ENCODE measurements at regions not wholly inside any gene's neighbourhood (a gene's known extent, or its start where the extent isn't known, plus 50 kb on each side); places are given as distances from the start of the nearest gene placed in this dataset.
"Not testable (repeated sequence)": the region's sequence is repeated elsewhere in the genome, so short reads cannot be mapped to it uniquely, and the experiment has no call there.

DNA sequence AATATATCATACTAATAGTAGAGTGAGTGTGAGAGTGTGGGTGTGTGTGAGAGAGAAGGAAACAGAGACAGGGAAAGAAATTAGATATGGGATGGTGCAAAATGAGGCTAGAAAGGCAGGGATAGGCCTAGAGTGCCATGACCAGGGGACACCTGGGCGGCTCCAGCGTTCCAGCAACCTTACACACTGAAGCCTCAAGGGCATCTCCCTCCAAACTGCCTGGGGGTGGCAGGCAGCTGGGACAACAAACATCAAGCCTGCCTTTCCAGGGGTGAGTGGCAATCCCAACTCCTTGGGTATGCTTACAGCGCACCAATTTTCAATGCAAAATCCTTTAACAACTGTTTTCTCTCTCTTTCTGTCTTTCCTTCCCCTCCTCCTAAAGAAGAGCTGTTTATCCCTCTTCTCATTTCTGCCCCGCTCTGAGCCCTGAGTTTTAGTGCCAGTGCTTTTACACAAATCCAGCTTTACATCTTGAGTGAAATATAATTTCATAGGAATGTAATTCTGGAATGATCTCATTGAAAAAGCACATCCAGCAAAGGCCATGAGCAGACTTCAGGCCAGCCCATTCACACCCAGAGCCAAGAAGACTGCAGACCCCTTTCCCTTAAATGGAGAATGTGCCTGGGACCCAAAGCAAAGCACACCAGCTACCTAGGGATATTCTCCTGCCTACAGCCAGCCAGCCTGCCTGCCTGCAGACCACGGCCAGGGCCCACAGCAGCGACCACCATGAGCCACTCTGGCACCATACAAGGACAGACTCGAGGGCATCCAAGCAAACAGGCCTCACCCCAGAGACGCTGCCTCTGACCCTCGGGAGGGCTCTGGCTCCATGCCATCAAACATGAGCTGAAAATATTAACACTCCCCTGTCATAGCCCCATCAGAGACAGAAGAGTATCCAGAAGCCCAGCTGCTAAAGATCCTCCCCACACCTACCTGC lies 90.3 kb downstream of the RPL27A start:
- no peak for DNase-seq (ENCODE audit: low spot score)

DNA sequence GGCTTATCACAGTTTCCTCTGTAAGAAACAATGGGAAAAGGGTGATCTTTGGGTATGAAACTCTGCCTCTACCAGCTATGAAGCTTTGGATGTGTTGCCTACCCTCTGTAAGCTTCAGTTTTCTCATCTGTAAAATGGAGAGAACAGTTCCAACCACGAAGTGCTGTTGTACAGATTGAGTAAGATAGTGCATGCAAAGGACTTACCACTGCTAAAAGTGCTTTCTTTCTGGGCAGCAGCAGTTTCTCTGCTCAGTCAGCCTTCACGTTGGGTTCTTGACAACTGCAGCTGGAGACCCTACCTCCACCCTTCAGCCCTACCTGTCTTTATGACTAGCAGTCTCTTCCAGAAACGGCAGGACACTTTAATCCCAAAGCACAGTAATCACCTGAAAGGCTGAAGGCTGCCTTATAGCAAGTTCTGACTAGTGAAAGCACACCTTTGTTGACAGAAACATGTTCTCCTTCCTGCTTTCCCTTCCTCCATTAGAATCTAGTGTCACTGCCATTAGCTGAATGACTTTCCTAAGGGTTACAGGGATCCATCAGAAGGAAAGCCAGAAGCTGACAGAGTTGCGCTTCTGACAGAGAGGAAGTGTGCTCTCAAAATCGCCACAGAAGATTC lies 91.4 kb downstream of the RPL27A start:
- no peak for DNase-seq (ENCODE audit: low spot score)

DNA sequence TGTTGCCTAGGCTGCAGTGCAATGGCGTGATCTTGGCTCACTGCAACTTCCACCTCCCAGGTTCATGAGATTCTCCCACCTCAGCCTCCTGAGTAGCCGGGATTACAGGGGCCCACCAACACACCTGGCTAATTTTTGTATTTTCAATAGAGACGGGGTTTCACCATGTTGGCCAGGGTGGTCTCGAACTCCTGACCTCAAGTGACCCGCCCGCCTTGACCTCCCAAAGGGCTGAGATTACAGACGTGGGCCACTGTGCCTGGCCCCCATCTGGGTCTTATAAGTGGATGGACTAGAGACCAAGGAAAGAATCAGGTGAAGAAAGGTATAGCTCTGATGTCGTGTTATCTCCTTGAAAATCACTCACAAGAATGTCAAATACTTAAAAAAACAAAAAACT lies 92.3 kb downstream of the RPL27A start:
- not testable (repeated sequence) for DNase-seq (ENCODE audit: low spot score)

DNA sequence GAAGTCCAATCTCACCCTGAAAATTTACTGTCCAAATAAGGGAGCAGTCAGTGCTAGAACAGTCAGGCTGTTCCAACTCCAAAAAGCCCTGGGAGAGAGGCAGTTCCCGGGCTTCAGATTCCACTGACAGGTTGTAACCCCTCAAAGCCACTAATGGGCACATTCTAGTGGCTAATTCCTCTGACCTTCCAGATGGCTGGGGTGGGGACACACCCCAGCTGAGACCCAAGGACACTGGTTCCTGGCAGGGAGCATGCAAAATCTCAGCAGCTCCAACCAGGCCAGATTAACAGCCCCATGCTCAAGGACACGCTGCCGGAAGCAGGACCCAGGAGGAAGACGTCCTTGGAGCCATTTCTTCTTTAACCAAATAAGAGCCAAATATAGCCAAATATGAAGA lies 92.7 kb downstream of the RPL27A start:
- no peak for DNase-seq (ENCODE audit: low spot score)

DNA sequence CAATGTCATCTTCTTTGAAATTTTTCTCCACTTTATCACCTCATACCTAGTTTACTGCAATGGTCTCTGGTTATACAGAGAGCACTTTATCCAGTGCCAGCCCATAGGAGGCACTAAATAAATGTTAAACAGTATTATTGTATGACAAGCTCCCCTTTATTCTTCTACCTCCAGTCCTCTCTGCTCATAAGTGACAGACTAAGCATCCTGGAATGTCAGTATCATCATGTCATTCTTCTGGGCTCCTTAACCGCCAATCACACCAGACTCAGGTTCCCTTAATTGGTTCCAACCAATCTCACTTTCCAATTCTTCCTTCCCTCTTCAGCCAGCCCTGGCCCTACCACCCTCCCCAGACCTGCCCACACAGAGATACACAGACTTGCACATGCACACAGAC lies 93.1 kb downstream of the RPL27A start:
- DNase-seq (ENCODE audit: low spot score), result no peak

DNA sequence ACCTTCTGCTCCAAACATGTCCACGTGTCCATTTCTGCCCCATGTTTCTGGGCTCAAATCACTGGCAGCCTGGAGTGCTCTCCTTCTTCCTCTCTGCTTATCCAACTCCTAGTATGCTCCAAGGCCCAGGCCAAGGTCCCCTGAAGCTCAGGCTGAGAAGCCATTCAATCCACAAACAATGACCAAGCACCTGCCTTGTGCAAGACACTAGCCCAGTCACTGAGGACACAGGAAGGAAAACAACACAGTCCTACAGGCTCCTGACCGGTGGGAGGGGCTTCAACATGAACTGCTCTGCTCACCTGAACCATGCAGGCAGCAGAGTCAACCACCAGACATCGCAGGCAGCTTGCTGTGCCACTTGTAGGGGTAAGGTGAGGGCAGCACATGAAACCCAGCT lies 93.6 kb downstream of the RPL27A start:
- no peak for DNase-seq (ENCODE audit: low spot score)

DNA sequence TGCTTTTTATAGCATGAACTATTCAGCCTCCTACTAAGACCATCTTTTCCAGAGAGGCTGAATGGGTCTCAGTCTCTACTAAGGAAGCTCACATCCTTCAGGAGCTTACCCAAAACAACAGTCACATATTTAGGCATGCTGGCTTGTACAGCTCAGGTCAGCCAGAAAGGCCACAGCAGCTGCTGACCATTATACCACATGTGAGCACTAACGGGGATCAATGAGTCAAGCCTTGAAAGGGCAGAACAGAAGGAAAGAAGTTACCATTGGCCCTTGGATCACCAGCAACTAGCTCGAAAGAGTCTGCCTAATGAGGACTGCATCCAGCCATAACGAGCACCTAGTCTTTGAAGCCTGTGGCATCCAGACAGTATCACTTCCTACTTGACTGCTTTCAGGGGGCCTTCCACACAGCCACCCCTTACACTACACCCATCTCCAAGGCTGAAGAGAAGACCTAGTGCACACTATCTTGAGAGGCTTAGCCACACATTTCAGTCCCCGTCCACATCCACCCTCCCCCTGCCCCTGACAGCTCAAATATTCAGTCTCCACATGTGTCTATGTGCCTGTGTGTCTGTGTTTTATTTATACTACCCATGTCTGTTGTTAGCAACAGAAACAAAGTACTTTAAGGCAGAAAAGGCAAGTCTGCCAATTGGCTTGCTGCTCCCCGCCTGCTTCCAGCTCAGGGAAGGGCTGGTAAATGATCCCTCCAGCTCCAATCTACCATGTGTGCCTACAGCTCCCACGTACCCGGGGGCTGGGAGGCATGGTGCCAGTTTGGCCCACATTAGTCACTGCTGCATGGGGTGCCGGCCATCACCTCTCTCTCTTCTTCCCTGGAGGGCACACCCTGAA lies 95.5 kb downstream of the RPL27A start:
- no peak for DNase-seq (ENCODE audit: low spot score)

DNA sequence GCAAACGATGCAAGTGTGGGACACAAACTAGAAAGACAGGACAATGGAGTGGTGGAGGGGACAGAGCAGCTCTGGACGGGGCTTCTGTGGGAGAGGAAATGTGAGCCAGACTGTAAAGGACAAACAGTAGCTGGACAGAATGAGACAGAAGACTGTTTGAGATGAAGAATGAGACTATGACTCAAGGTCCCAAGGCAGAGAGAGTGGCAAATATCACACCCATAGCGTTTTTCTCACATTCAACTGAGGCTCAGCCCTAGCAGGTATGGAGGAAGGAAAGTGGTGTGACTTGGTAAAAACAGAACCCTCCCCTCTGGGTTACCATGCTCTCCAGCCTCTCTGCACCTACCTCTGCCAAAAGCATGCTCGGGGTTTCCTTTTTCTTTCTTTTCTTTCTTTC lies 96.5 kb downstream of the RPL27A start:
- no peak for DNase-seq (ENCODE audit: low spot score)

DNA sequence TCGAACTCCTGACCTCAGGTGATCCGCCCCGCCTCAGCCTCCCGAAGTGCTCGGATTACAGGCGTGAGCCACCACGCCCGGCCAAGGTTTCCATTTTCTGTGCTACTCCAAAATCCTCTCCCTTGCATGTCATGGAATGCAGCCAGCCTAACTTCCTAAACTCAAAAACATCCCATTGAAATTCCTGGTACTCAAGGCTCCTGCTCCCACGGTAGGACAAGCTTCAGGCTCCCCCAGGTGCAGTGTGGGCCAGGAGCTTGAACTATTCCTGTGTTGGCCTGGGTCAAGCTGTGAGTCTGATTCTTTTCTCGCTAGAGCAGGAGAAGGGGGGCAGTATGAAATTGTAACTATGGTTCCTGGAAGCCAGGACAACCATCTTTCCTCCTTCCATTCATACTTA lies 97.1 kb downstream of the RPL27A start:
- no peak for DNase-seq (ENCODE audit: low spot score)

DNA sequence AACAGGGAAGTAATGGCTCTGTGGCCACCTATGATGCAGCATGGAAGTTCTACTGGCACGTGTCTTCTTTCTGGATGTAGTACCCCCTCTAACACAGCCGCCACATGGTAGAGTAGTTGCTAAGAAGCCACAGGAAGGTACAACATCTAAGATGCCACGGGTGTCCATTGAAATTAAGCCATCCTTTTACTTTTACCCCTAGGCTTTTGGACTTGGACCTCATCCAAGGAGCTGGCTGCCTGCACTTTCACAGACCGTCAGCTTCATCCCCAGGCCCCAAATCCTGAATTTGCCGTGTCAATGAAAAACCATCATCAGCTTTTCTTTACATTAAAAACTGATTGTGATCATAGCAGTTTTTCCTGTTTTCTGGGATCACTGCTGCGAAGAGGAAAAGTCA lies 102.4 kb downstream of the RPL27A start:
- no peak for DNase-seq (ENCODE audit: low spot score)

DNA sequence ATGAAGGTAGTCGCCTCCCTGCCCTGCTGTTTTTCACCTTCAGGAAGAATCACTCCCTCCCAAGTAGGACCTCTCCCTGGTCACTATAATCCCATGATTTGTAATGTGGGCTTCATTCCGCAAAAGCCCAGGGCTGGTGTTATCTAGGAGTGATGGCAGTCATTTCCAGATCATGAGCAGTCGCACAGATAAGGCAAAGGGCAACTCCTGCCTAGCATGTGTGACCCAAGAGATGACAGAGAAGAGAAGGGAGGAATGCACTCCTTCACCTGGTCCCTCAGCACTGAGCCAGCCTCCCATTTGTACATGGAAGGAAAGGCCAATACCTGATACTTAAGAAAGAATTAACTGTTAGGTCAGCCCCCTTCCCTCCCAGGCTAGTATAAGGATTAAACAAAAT lies 102.9 kb downstream of the RPL27A start:
- no peak for DNase-seq (ENCODE audit: low spot score)

DNA sequence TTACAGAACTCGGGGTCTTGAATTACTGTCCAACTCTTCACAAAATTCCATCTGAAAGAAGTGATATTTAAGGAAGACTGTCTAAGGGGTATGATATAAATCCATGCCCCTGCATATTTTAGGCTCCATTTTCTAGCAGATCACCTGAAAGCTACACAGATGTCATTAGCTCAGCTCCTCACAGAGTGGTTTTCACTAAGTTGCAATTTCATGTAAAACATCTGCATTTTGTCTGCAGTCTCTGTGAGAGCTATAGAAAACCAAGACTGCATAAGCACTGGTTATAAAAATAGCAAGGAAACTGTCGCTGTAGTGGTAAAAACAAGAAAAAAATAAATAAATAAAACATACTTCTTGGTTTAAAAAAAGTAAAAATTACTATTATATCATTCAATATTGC lies 103.4 kb downstream of the RPL27A start:
- no peak for DNase-seq (ENCODE audit: low spot score)

DNA sequence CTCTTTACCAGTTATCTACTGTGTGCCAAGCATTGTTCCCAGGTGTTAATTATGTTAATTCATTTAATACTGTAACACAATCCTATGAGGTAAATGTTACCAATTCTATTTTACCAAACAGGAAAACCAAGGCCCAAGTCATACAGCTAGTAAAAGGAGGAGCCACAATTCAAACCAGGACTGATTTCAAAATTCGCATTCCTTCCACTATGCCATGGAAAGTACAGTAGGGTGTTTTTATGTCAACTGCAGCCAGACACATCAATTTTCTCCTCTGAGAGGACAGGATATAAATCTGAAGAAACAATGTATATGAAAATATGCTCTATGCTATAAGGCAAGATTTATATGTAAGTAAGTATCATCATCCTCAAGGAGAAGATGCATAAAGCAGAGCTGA lies 104.3 kb downstream of the RPL27A start:
- DNase-seq (ENCODE audit: low spot score), result no peak

DNA sequence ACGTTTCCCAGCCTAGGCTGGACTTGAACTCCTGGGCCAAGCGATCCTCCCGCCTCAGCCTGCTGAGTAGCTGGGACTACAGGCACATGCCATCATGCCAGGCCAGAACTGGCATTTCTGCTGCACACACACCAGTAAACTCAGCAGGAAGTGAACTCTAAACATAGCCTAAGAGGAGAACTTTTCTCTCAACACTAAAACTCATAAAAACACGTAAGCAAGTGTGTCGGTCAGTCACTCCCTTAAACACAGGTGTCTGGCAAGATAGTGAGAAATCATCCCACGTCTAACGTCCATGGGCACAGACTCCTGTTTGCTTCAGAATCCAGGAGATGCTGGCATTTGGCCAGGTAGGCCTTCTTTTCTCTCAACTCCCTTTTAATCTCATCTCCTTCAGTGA lies 104.8 kb downstream of the RPL27A start:
- DNase-seq (ENCODE audit: low spot score), result no peak

DNA sequence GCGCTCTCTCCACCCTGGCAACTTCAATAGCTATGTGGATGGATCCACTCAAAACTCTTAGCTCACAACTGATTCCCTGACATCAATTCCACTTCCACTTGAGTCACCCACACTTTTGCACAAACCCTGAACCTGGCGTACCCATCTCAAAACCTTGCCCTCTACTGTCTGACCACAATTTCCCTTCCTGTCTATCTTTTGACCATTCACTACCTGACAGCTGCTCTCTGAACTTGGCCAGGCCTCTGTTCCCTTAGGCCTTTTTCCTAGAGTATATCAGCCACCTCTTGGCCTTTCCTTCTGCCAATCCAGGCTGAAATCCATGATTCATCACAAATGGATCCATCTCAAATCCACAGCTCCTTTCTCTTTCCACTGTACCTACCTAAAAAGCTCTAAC lies 106.0 kb downstream of the RPL27A start:
- DNase-seq (ENCODE audit: low spot score), result no peak

DNA sequence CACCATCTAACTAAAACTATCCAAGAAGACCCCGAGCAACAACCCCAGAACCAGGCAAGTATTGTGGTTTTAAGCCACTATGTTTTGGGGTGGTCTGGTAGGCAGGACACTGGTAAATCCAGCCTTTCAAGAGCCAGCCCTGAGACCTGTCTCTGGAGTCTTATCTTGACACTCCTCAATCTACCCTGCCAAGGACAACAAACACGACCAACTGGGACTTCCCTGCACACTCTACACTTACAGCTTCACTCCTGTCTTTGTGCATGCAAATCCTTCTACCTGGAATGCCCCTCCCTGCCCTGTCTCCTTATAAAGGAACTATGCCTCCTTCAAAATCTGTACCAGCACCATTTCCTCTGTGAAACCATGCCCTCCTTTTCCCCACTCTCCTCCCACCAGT lies 107.3 kb downstream of the RPL27A start:
- no peak for DNase-seq (ENCODE audit: low spot score)

DNA sequence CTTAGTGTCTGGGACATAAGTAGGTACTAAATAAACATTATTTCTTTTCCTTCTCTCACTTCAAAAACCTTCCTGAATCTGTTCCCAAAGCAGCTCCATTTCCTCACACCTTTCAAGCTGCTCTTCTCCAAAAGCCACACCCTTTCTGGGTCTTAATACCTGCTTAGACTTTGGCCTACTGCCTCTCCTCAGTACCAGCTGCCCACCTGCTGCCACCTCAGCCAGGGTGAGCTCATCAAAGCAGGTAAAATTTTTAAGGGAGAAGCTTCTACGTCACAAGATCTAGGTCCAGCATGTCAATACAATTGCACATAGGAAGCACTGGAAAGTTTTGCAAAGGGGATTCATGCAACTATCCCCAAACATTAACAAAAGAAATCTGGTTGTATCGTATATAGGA lies 108.4 kb downstream of the RPL27A start:
- DNase-seq (ENCODE audit: low spot score), result no peak

DNA sequence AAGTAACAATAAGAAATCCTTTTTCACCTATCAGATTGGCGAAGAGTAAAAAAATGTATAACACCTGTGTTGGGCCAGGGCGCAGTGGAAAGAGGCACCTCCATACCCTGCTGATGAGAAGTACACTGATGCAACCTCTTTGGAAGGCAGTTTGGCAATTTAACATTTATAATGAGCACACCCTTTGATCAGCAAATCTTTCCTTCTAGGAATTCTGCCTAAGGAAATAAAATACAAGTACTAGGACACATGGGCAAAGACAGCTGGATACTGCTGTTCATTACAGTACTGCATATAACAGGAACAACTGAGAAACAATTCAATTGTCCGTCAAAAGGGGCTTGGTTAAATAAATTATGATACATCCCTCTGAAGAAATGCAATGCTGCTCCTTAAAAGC lies 110.1 kb downstream of the RPL27A start:
- DNase-seq (ENCODE audit: low spot score), result no peak

DNA sequence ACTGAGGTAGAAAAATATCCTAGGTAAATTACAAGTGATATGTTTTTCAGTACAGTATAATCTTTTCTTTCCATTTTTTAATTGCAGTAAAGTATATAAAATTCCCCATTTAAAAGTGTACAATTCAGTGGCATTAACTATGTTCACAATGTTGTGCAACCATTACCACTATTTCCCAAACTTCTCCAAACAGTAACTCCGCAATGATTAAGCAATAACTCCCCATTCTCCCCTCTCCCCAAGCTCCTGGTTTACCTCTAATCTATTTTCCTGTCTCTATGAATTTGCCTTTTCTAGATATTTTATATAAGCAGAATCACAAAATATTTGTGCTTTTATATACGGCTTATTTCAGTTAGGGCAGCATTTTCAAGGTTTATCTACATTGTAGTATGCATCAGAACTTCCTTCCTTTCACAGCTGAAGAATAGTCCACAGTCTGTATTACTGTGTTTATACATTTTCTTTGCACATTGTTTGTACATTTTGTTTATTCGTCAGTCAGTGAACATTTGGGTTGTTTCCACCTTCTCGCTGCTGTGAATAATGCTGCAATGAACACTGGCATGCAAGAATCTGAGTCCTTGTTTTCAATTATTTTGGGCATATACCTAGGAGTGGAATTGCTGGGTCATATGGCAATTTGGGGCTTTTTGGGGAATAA lies 110.7 kb downstream of the RPL27A start:
- no peak for DNase-seq (ENCODE audit: low spot score)

DNA sequence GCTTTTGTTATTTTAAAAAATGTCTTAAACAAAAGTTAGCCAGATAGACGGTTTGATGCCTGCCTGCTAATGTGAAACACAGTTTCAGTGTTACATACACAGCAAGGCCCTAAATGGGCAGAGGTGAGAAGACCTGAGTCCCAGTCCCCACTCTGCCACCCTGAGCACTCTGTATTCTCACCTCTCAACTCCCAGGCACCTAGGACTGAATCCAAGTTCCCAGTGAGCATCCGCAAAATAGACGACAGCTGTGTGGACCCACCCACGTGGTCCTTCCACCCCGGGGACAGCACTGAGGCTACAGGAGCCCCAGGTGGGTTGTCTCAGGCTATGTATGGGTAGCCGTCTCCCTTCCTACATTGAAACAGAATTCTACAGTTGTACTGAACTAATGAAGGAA lies 111.5 kb downstream of the RPL27A start:
- no peak for DNase-seq (ENCODE audit: low spot score)

DNA sequence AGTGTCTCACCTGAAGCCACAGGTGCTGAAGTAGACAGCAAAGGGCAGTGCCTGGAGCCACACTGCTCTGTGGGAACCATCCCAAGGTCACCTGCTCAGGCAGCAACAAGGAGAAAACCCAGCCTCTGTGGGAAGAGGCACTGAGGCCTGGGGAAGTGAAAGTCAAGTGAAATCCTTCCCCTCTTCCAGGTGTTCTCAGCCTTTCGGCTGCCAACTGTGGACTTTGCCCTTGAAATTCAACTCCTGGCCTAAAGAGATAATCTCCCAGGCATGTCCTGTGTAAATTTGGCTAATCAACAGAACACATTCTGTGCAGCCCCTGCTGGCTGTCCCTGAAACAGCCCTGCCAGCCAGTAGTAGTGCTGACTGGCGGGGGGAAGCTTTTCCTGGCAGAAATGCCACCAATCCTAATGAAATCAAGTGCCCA lies 112.1 kb downstream of the RPL27A start:
- DNase-seq (ENCODE audit: low spot score), result peak; percentile 7

DNA sequence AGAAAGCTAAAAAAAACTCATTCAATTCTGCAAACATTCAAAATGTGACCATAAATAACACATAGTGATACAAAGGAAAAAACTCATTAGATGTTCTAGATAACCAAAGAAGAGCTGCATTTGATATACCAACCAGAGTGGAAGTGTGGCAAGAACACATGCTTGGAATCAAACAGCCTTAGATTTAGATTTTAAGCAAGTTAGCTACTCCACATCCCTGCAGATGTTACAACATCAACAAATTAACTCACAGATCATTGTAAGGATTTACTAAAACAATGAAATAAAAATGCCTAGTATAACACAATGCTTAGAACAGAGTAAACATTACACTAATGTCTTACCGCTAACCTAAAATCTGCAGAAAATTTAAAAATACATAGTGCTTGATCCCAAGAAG lies 114.0 kb upstream of the AKIP1 start:
- DNase-seq (ENCODE audit: low spot score), result no peak
